ENCODE measurements at regions not wholly inside any gene's neighbourhood (a gene's known extent, or its start where the extent isn't known, plus 50 kb on each side); places are given as distances from the start of the nearest gene placed in this dataset.

DNA sequence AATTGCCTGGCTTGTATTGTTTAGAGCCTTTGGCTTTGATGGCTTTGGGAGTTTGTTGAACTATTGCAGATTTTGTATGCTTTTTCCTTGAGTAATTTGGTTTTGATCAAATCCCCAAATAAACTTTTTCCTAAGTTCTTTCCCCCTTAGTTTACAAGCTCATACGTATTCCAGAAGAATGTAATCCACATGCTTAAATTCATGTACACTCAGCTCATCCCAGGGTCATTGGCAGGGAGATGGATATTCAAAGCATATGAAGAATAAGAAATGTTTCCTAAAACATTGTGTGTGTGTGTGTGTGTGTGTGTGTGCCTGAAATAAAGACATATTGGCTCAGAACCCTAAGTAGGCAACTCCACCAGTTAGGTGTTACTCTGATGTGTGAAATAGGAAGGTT, 89.4 kb downstream of the TMEM30B start:
- no peaks in the 10 kb centered on the region for H3K36me3 ChIP-seq
- 56 to 69% methylated on average over 1 of the region's 1 CpG for WGBS, 2 donors (ENCODE audit: low coverage in 1 of 2)
- peaks cover 16% of the 10 kb centered on the region for H3K27me3 ChIP-seq
- H3K9me3 ChIP-seq = no peaks in the 10 kb centered on the region
- no peak for TF ChIP-seq POLR2A (IDR thresholded peaks at IDR 0.05)
- H3K4me1 ChIP-seq = no peaks in the 10 kb centered on the region
- H3K4me3 ChIP-seq = no peak overlapping the region
- intact Hi-C loops (cut with DNase I; ENCODE audit: low total_unique reads) = no loop called here
- no peak for DNase-seq
- in situ Hi-C loops (cut with MboI; ENCODE audit: low pct_ligation_motif_present in 1 of 4, low pct_unique_long_range_greater_than_20kb in 1 of 4, low sequenced_read_pairs in 3 of 4) = no loop called here
- no peak overlapping the region for H3K27ac ChIP-seq

DNA sequence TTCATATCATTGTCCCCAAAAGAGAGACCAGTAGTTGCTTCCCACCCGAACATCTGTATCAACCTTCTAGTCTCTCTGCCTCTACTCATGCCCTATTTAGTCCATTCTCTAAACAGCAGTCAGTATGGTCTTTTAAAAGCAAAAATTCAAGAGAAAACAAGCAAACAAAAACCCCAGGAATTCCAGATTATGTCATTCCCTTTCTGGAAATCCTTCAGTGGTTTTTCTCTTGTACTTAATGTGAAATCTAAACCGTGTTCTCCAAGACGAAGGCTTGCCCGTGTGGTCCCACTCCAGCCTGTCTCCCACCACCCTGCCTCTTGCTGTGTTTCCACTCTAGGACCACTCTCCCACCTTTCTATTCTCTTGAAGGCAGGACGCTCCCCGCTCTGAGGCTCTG, 90.8 kb downstream of the TMEM30B start:
- intact Hi-C loops (cut with DNase I; ENCODE audit: low total_unique reads) (no loop called here), in situ Hi-C loops (cut with MboI; ENCODE audit: low pct_ligation_motif_present in 1 of 4, low pct_unique_long_range_greater_than_20kb in 1 of 4, low sequenced_read_pairs in 3 of 4) (no loop called here)
- 63 to 75% methylated on average over 4 to 6 of the region's 6 CpGs for WGBS, 2 donors (ENCODE audit: low coverage in 1 of 2)

DNA sequence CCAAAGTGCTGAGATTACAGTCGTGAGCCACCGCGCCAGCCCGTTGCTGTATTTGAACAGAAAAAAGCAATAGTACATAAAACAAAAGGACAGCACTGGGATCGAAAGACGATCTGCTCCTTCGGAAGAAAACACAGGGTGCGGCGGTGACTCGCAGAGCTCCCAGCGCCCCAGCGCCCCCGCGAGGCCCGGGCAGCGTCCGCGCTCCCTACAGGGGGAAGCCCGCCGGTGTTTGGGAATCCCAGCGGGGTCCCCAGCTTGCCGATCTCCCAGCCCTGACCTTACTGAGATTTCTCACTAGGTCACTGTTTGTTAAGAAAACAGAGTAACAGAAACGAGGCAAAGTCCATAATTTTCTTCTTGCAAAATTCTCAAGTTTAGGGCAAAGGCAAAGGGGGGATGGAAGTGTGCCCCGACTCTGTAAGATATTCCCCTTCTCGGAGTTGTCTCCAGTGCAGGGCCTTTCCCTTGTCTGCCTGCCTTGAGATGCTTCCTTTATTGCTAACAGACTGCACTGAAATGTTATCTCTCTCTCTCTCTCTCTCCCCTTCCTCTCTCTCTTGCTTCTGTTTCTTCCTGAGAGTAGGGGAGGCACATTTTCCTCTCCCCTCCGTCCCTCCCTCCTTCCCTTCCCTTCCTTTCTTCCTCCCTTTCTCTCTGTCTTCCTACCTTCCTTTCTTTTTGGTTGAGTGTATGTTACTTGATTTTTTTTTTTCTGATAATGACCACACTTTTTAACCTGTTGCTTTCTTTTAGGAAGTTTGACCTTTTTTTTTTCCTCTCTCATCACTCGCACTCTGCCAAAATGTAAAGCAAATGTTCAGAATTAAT, 91.9 kb downstream of the TMEM30B start:
- H3K27me3 ChIP-seq = peaks cover 16% of the 10 kb centered on the region
- no peak for TF ChIP-seq POLR2AphosphoS5 (IDR thresholded peaks at IDR 0.05)
- TF ChIP-seq, protein P1, sequence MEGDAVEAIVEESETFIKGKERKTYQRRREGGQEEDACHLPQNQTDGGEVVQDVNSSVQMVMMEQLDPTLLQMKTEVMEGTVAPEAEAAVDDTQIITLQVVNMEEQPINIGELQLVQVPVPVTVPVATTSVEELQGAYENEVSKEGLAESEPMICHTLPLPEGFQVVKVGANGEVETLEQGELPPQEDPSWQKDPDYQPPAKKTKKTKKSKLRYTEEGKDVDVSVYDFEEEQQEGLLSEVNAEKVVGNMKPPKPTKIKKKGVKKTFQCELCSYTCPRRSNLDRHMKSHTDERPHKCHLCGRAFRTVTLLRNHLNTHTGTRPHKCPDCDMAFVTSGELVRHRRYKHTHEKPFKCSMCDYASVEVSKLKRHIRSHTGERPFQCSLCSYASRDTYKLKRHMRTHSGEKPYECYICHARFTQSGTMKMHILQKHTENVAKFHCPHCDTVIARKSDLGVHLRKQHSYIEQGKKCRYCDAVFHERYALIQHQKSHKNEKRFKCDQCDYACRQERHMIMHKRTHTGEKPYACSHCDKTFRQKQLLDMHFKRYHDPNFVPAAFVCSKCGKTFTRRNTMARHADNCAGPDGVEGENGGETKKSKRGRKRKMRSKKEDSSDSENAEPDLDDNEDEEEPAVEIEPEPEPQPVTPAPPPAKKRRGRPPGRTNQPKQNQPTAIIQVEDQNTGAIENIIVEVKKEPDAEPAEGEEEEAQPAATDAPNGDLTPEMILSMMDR (IDR thresholded peaks at IDR 0.05) = peak in 3 of 5 experiments; percentile 16 to 34 (median 24)
- H3K27ac ChIP-seq = peak overlapping the region in 3 of 4 donors; percentile 43 to 48 (median 45)
- H3K9me3 ChIP-seq = no peaks in the 10 kb centered on the region
- peak; percentile 23 for DNase-seq
- H3K36me3 ChIP-seq = no peaks in the 10 kb centered on the region
- peak overlapping the region in 3 of 4 donors; percentile 3 to 42 (median 10) for H3K4me3 ChIP-seq
- in situ Hi-C loops (cut with MboI; ENCODE audit: low pct_ligation_motif_present in 1 of 4, low pct_unique_long_range_greater_than_20kb in 1 of 4, low sequenced_read_pairs in 3 of 4) = no loop called here
- 0 to 6% methylated on average over 4 to 27 of the region's 27 CpGs for WGBS, 2 donors (ENCODE audit: low coverage in 1 of 2)
- no peaks in the 10 kb centered on the region for H3K4me1 ChIP-seq
- intact Hi-C loops (cut with DNase I; ENCODE audit: low total_unique reads) = loop anchor here (1.0 kb wide), 1 partner anchor 25 kb away; no protein-coding TSS in a partner anchor

More for the DNA sequence above, 90.8 kb downstream of the TMEM30B start:
- no peak for DNase-seq
- peaks cover 16% of the 10 kb centered on the region for H3K27me3 ChIP-seq
- H3K36me3 ChIP-seq = no peaks in the 10 kb centered on the region
- no peaks in the 10 kb centered on the region for H3K4me1 ChIP-seq
- H3K9me3 ChIP-seq = no peaks in the 10 kb centered on the region
- TF ChIP-seq POLR2A (IDR thresholded peaks at IDR 0.05) (no peak), EP300 (IDR thresholded peaks at IDR 0.05; ENCODE audit: low read depth) (no peak), POLR2AphosphoS5 (IDR thresholded peaks at IDR 0.05) (no peak)
- TF ChIP-seq, protein P1 (IDR thresholded peaks at IDR 0.05) = no peak
- no peak overlapping the region for H3K4me3 ChIP-seq
- no peak overlapping the region for H3K27ac ChIP-seq

DNA sequence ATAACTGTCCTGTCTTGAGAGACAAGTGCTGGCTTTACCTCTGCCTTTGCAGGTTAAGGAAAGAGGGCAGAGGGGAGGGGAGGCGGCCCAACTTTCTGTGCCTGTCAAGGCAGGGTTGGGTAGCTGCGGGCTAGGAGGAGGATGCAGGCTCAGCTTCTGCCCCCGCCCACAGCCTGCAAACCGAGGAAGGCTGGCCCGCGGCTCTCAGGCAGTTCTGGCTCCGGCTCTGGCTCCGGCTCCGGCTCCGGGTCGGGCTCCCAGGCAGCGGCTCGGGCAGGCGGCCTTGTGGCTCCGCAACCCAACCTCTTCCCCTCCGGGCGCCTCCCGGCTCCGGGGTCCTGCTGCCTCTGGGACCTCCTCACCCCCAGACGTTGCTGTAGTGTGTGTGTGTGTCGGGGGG, 92.9 kb downstream of the TMEM30B start:
- H3K27ac ChIP-seq = no peak overlapping the region
- H3K4me1 ChIP-seq = no peaks in the 10 kb centered on the region
- intact Hi-C loops (cut with DNase I; ENCODE audit: low total_unique reads) (loop anchor here (1.0 kb wide), 1 partner anchor 26 kb away; no protein-coding TSS in a partner anchor), in situ Hi-C loops (cut with MboI; ENCODE audit: low pct_ligation_motif_present in 1 of 4, low pct_unique_long_range_greater_than_20kb in 1 of 4, low sequenced_read_pairs in 3 of 4) (no loop called here)
- WGBS, 2 donors (ENCODE audit: low coverage in 1 of 2) = 58% methylated on average over 21 of the region's 21 CpGs; no CpG with 5 or more reads in 1 of the 2 donors
- H3K4me3 ChIP-seq = peak overlapping the region in 1 of 4 donors; percentile 42
- no peaks in the 10 kb centered on the region for H3K36me3 ChIP-seq
- peaks cover 16% of the 10 kb centered on the region for H3K27me3 ChIP-seq
- H3K9me3 ChIP-seq = no peaks in the 10 kb centered on the region
- TF ChIP-seq POLR2A (IDR thresholded peaks at IDR 0.05) (no peak), POLR2AphosphoS5 (IDR thresholded peaks at IDR 0.05) (no peak)
- TF ChIP-seq, protein P1 (IDR thresholded peaks at IDR 0.05) = no peak
- no peak for DNase-seq
